LHCN-M2 (cell line): ENCODE measurements at regions not wholly inside any gene's neighbourhood (a gene's known extent, or its start where the extent isn't known, plus 50 kb on each side); places are given as distances from the start of the nearest gene placed in this dataset.
"Not testable (repeated sequence)": the region's sequence is repeated elsewhere in the genome, so short reads cannot be mapped to it uniquely, and the experiment has no call there.

Source experiments
- DNase-seq: peaks from one replicate; pipeline ENCODE4 v3.0.0-alpha.2; 2012; ENCODE audit warnings: low read depth

DNA sequence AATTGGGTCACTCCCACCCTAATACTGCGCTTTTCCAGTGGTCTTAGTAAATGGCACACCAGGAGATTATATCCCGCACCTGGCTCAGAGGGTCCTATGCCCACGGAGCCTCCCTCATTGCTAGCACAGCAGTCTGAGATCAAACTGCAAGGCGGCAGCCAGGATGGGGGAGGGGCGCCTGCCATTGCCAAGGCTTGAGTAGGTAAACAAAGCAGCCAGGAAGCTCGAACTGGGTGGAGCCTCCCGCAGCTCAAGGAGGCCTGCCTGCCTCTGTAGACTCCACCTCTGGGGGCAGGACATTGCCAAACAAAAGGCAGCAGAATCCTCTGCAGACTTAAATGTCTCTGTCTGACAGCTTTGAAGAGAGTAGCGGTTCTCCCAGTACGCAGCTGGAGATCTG lies 52.4 kb upstream of the PMPCB start:
- not testable (repeated sequence) for DNase-seq

GRCh38 chr7:103240806-103241205 lies 56.4 kb upstream of the PMPCB start:
- no peak for DNase-seq

DNA sequence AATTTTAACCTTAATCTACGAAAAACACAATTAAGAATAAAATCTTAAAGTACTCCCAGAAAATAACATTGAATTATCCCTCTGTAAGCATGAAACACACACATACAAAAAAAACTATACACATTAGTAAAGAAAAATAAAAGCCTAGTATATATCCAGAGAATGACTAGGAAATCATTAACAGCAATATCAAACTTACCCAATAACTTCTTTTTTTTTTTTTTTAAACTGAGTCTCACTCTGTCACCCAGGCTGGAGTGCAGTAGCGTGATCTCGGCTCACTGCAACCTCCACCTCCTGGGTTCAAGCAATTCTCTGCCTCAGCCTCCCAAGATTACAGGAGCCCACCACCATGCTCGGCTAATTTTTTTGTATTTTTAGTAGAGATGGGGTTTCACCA lies 61.4 kb upstream of the PMPCB start:
- not testable (repeated sequence) for DNase-seq

- DNase-seq = not testable (repeated sequence)
These were observed 62.4 kb upstream of the PMPCB start for GRCh38 chr7:103234877-103235276.

DNA sequence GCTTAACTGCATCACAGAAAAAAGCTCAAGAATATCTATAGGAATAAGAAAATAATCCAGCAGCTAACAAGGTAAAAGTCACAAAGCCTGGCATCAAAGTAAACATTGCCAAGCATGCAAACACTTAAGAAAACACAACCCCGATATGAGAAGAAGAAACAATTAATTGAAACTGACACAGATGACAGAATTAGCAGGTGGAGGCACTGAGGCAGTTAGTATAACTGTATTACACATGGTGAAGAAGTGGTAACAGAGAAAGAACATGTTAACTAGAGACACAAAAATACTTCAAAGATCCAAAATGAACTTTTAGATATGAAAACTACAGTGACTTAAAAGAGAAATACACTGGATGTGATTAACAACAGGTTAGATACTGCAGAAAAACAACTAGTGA lies 69.4 kb upstream of the PMPCB start:
- not testable (repeated sequence) for DNase-seq

DNA sequence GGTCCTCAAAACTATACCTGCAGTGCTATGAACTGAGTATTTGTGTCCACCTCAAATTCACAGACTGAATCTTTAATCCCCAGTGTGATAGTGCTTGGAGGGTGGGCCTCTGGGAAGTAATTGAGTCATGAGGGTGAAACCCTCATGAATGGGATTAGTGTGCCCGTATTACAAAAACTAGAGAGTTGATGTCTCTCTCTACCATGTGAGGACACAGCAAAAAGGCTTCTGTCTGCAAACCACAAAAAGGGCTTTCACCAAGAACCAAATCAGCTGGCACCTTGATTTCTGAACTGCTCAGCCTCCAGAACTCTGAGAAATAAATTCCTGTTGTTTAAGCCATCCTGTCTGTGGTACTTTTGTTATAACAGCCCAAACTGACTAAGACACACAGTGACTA lies 71.4 kb upstream of the PMPCB start:
- DNase-seq = not testable (repeated sequence)

GRCh38 chr7:103223065-103223464 lies 74.2 kb upstream of the NAPEPLD start:
- DNase-seq = not testable (repeated sequence)

- not testable (repeated sequence) for DNase-seq
These were observed 62.1 kb upstream of the NAPEPLD start for GRCh38 chr7:103211049-103211448.

DNA sequence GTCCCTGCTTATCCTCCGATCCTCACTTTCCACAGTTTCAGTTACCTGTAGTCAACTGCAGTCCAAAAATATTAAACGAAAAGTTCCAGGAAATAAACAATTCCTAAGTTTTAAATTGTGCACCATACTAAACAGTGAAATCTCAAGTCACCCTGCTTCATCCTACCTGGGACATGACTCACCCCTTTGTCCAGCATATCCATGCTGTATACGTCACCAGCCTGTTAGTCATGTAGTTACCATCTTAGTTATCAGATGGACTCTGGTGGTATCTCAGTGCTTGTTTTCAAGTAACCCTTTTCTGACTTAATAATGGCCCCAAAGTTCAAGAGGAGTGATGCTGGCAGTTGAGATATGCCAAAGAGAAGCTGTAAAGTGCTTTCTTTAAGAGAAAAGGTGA lies 50.3 kb upstream of the NAPEPLD start:
- peak; percentile 7 for DNase-seq
